Naive thymus-derived CD8-positive, alpha-beta T cell (primary cell): ENCODE measurements at regions not wholly inside any gene's neighbourhood (a gene's known extent, or its start where the extent isn't known, plus 50 kb on each side); places are given as distances from the start of the nearest gene placed in this dataset.

Experiments used
- ATAC-seq, 2 donors: fragments of 150-1000 bp; cut with Tn5 transposase in 1 of 2; sonication (Bioruptor Pico), chemical (Tn5 transposase) in 1 of 2; 1 replicate in 1 of 2; 2 replicates in 1 of 2; pipeline ENCODE4 v1.10.0; 2021; ENCODE audit warnings: mild to moderate bottlenecking in 2 of 2, moderate library complexity in 2 of 2
- POLR2A ChIA-PET: fragments of 350-600 bp; sonication (Branson Sonifier 250); formaldehyde crosslinking; loops from one replicate; lab custom pipeline; 2021; ENCODE audit warnings: antibody characterized with exemption; lab: Charles Lee
- DNase-seq, 10 donors: peaks; one replicate each; pipeline versions ENCODE4 v3.0.0 to v3.0.0-alpha.2; 2020 to 2022
- H3K27ac Mint-ChIP-seq, 10 donors: one replicate each; pipeline ENCODE4 v1.8.0; 2020 to 2022; ENCODE audit warnings: mild to moderate bottlenecking in 10 of 10, mixed read lengths in 10 of 10, moderate library complexity in 4 of 10, inconsistent platforms in 1 of 10
- H3K27me3 Mint-ChIP-seq, 5 donors: one replicate each; pipeline ENCODE4 v1.8.0; 2021 to 2022; ENCODE audit warnings: mixed read lengths in 5 of 5
- H3K36me3 Mint-ChIP-seq, 3 donors: one replicate each; pipeline ENCODE4 v1.8.0; 2020 to 2022; ENCODE audit warnings: mixed read lengths in 3 of 3, mild to moderate bottlenecking in 2 of 3, inconsistent platforms in 1 of 3
- H3K4me1 Mint-ChIP-seq, 4 donors: one replicate each; pipeline ENCODE4 v1.8.0; 2021 to 2022; ENCODE audit warnings: mixed read lengths in 4 of 4
- H3K4me3 Mint-ChIP-seq, 10 donors: one replicate each; pipeline ENCODE4 v1.8.0; 2020 to 2022; ENCODE audit warnings: mild to moderate bottlenecking in 10 of 10, mixed read lengths in 10 of 10, moderate library complexity in 6 of 10, inconsistent platforms in 1 of 10
- H3K9me3 Mint-ChIP-seq, 9 donors: one replicate each; pipeline ENCODE4 v1.8.0; 2020 to 2022; ENCODE audit warnings: mixed read lengths in 9 of 9, mild to moderate bottlenecking in 3 of 9, inconsistent platforms in 1 of 9, moderate library complexity in 1 of 9

DNA sequence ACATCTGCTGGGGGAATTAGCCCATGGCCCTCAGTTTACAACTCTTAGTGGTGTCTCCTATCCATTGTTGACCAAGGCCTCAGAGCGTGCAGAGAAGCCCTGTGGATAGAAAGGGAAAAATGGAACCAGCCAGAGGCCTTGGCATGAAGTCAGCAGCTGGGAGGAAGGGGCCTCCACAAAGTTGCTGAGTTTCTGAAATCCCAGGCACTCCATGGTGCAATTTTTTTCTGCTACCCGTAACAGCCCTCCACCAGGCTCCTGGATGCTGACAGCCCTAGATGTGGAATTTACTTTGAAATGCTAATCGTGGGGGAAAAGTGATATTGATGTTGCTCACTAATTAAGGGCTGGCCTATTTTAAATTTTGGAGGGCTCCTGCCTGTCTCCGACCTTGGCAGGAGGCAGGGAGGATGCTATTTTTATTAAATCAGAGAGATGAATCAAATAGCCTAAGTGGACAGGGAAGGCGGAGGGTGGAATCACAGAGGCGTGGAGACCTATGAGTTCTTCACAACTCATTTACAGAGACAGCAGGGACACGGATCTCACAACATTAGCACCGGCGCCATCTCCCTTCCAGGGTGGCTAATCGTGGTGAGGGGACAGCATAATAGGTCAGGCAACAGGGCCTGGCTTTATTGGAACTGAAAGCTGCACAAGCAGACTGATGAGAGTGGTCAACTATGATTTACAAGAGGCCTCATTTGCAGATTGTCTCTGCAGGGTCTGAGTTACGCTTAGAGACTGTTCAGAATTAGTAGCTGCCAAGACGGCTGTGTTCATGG is 99.8 kb upstream of the WSCD2 start:
- Mint-ChIP-seq H3K9me3 (no peaks in the 10 kb centered on the region), H3K36me3 (no peaks in the 10 kb centered on the region), H3K27me3 (peaks cover 18 to 65% (median 32%) of the 10 kb centered on the region in 5 donors), H3K4me3 (no peak overlapping the region), H3K27ac (no peak overlapping the region), H3K4me1 (no peaks in the 10 kb centered on the region)
- ATAC-seq (no peak), DNase-seq (no peak)
- POLR2A ChIA-PET: no interaction called here

DNA sequence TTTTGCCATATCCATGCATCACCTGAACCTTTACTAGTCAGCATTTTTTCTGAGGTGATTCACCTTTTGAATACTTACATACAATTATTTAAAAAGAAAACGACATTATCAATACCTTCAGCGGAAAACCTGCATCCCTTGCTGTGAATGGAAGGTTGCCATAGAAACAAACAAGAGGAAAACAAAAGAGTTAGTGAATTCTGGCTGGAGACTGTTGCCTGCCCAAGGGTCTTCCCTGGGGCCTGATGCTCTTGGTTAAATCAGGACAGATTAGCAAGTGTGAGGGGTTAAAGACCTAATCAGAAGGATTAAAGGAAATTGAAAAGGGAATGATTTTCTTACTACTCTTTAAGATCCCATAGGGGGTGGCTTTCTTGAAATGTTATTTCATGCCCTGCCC is 96.0 kb upstream of the WSCD2 start:
- Mint-ChIP-seq H3K27ac (no peak overlapping the region), H3K27me3 (peaks cover 9 to 55% (median 29%) of the 10 kb centered on the region in 5 donors), H3K4me3 (no peak overlapping the region), H3K4me1 (no peaks in the 10 kb centered on the region), H3K9me3 (no peaks in the 10 kb centered on the region), H3K36me3 (no peaks in the 10 kb centered on the region)
- DNase-seq (no peak), ATAC-seq (no peak)
- POLR2A ChIA-PET: no interaction called here

DNA sequence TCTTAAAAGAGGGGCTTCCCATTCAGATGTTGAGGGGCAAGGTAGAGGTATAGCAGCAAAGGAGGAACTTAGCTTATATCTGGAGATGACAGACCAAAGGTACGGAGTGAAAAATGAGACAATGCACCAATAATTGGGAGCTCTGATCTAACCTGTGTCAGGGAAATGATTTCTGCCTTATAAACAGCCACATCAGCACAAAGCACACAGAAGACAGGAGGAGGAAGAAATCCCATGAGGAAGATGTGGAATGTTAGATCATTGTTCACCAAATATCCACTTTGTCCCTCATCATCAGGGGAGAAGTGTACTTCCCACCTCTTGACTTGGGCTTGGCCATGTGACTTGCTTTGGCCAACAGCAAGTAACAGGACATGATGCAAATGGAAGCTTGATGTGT is 93.7 kb upstream of the WSCD2 start:
- ATAC-seq (no peak), DNase-seq (no peak)
- Mint-ChIP-seq H3K27ac (no peak overlapping the region), H3K4me3 (no peak overlapping the region), H3K27me3 (peaks cover 7 to 38% (median 25%) of the 10 kb centered on the region in 5 donors), H3K36me3 (no peaks in the 10 kb centered on the region), H3K4me1 (no peaks in the 10 kb centered on the region), H3K9me3 (no peaks in the 10 kb centered on the region)
- POLR2A ChIA-PET: no interaction called here

DNA sequence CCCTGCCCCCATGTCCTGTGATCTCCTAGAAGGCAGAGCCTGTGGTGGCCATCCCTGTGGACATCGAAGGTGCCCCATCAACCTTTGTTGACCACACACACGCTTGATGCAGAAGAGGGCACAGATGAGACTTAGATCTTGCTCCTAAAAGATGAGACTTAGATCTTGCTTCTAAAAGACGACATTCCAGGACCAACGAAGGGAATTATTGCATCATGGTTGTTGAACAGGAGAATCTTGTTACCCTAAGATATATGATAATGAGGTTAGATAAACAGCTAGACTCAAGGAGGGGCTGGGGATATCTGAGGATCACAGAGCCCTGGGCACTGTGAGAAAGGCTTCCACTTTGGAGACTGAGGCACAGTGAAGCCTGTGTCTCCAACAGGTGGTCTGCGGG is 91.1 kb upstream of the WSCD2 start:
- H3K27me3 Mint-ChIP-seq: peaks cover 3 to 23% (median 11%) of the 10 kb centered on the region in 5 donors
- POLR2A ChIA-PET: no interaction called here
- no peak overlapping the region for H3K4me3 Mint-ChIP-seq
- no peaks in the 10 kb centered on the region for H3K36me3 Mint-ChIP-seq
- H3K27ac Mint-ChIP-seq: no peak overlapping the region
- ATAC-seq: no peak
- no peaks in the 10 kb centered on the region for H3K9me3 Mint-ChIP-seq
- no peak for DNase-seq
- no peaks in the 10 kb centered on the region for H3K4me1 Mint-ChIP-seq

DNA sequence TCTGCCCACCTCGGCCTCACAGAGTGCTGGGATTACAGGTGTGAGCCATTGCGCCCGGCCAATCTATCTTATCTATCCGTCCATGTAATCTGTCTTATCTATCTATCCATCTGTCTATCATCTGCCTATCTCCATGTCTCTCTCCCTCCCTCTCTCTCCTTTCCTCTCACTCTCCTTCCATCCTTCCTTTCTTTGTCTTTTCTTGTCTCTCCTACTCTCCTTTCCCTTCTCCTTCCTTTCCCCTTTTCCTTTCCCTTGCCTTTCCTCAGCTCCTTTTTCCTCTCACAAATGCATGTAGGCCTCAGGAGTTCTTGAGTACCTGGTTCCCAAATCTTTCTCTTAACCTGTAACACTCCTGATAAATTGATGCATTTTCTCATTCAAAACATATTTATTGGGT is 89.3 kb upstream of the WSCD2 start:
- H3K4me1 Mint-ChIP-seq: no peaks in the 10 kb centered on the region
- DNase-seq (no peak), ATAC-seq (no peak)
- H3K36me3 Mint-ChIP-seq: no peaks in the 10 kb centered on the region
- POLR2A ChIA-PET: no interaction called here
- H3K4me3 Mint-ChIP-seq: no peak overlapping the region
- peak overlapping the region in 1 of 10 donors; percentile 1 for H3K27ac Mint-ChIP-seq
- peaks cover 6 to 17% (median 11%) of the 10 kb centered on the region in 5 donors for H3K27me3 Mint-ChIP-seq
- H3K9me3 Mint-ChIP-seq: no peaks in the 10 kb centered on the region

DNA sequence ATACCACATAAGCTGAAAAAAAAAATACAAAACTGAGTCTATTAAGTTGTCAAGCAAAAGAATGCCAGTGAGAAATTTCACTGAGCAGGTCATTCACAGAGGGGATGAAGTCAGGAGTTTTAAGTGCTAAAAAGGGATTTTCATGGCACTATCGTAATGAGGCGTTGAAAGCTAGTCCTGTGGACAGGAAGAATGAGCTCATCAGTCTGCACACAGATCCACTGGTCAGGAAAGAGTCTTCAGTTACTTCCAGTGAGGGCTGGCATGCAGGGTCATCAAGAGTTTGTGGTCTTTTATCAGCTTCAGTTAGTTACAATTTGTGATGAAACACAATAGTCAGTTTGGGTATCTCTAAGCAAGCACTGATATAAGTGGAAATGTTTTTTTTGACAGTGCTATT is 88.1 kb upstream of the WSCD2 start:
- Mint-ChIP-seq H3K36me3 (no peaks in the 10 kb centered on the region), H3K27ac (no peak overlapping the region), H3K4me1 (peaks cover 0 to 5% (median 3%) of the 10 kb centered on the region in 4 donors), H3K27me3 (peaks cover 4 to 17% (median 11%) of the 10 kb centered on the region in 5 donors), H3K4me3 (no peak overlapping the region), H3K9me3 (no peaks in the 10 kb centered on the region)
- ATAC-seq (no peak), DNase-seq (no peak)
- POLR2A ChIA-PET: no interaction called here

DNA sequence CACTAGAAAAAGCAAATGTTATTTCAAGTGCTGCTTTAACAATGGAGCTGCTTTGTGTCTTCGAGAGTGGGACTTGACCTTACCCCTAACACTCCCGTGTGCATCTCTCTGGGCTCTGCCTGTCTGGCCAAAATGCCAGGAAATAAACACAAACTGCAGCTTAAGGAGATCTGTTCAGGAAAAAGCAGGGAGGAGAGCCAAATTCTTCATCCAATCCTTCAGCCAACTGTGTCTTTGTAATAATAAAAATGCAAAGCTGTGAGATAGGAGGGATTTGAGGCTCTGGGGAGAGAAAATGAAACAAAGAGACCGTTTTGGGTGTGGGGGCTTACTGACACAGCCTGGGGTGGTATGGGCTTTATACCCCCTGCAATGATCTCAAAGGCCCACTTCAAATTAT is 85.8 kb upstream of the WSCD2 start:
- no peak overlapping the region for H3K4me3 Mint-ChIP-seq
- H3K27me3 Mint-ChIP-seq: peaks cover 12 to 24% (median 17%) of the 10 kb centered on the region in 5 donors
- DNase-seq: no peak
- POLR2A ChIA-PET: no interaction called here
- H3K9me3 Mint-ChIP-seq: no peaks in the 10 kb centered on the region
- H3K4me1 Mint-ChIP-seq: peaks cover 13 to 27% (median 16%) of the 10 kb centered on the region in 4 donors
- H3K36me3 Mint-ChIP-seq: no peaks in the 10 kb centered on the region
- no peak for ATAC-seq
- H3K27ac Mint-ChIP-seq: no peak overlapping the region

DNA sequence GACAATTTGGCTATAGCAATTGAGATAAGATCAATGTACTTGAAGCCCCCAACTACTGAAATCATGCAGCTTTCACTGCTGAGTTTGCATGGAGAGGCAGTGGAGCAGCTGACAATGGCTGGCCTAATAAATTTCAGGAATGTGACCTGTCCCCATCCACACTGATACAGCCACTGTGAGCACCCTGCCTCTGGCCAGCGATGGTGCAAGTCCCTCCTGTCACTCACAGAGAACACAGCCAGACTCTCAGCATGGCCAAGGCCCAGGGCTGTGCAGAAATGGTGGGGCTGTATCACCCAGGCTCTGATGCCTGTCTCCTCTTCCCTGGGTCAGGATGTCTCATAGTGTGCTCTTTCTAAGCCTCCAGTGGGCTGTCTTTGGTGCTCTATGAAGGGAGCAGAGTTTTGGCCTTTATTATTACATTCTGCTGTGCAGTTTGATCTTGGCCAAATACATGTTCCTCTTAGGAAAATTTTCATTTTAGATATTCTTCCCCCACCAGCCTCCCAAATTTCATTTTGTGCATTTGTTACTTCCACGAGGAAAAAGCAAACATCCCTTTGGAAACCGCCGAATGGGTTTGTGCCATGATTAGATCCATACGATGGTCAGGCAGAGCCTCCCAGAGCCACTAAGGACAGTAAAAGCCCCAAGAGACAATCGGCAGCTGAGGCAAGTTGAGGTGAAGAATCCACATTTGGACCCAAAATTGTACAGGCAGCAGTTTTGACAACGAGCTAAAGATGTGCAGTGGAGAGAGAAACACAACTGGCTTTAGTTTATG is 85.1 kb upstream of the WSCD2 start:
- H3K27ac Mint-ChIP-seq: no peak overlapping the region
- no peak for DNase-seq
- ATAC-seq: no peak
- no peaks in the 10 kb centered on the region for H3K36me3 Mint-ChIP-seq
- POLR2A ChIA-PET: no interaction called here
- no peaks in the 10 kb centered on the region for H3K9me3 Mint-ChIP-seq
- H3K27me3 Mint-ChIP-seq: peaks cover 12 to 26% (median 17%) of the 10 kb centered on the region in 5 donors
- peaks cover 13 to 27% (median 16%) of the 10 kb centered on the region in 4 donors for H3K4me1 Mint-ChIP-seq
- H3K4me3 Mint-ChIP-seq: no peak overlapping the region

DNA sequence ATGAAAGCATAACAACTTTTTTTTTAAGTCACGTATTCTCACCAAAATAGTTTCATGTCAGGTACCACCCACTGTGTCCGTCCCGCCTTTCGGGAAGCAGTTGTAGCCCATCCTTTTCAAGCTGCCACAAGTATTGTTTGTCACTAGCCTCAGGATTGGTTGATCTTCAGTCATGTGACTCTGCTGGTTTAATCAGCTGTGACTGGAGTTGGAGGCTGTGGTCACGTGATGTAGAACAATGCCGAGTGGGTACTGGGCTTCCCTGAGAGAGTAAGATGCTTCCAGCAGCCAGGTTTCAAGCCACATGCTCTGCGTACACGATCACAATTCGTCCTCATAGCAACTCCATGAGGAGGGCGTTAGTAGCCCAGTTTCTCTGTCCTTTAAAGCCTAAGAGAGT is 83.0 kb upstream of the WSCD2 start:
- POLR2A ChIA-PET: no interaction called here
- Mint-ChIP-seq H3K36me3 (no peaks in the 10 kb centered on the region), H3K27ac (no peak overlapping the region), H3K27me3 (peaks cover 12 to 19% (median 16%) of the 10 kb centered on the region in 5 donors), H3K4me1 (peaks cover 13 to 27% (median 16%) of the 10 kb centered on the region in 4 donors), H3K4me3 (peak overlapping the region in 1 of 10 donors; percentile 72), H3K9me3 (no peaks in the 10 kb centered on the region)
- DNase-seq: no peak
- no peak for ATAC-seq

DNA sequence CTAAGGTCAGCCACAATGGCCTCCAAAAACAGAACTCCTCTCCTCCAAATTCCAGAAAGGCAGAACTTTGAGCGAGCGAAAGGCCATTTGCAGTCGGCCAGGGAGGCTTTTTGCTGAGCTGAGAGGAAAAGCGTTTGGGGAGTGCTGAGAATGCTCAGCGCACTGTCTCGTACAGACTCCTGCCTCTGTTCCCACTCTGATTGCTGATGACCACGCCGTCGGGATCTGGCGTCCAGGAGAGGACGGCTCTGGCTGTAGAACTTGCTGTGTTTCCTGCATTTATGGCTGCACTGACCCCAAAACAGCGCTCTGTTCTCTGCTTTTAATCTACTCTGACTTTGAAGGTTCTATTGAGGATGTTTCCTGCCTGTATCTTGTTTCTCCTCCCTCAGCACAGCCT is 82.4 kb upstream of the WSCD2 start:
- H3K27ac Mint-ChIP-seq: peak overlapping the region in 5 of 10 donors; percentile 7 to 41 (median 23)
- POLR2A ChIA-PET: no interaction called here
- no peaks in the 10 kb centered on the region for H3K36me3 Mint-ChIP-seq
- peaks cover 13 to 27% (median 16%) of the 10 kb centered on the region in 4 donors for H3K4me1 Mint-ChIP-seq
- H3K27me3 Mint-ChIP-seq: peaks cover 14 to 22% (median 20%) of the 10 kb centered on the region in 5 donors
- H3K9me3 Mint-ChIP-seq: no peaks in the 10 kb centered on the region
- no peak for DNase-seq
- no peak for ATAC-seq
- peak overlapping the region; percentile 8 to 72 (median 36) for H3K4me3 Mint-ChIP-seq

DNA sequence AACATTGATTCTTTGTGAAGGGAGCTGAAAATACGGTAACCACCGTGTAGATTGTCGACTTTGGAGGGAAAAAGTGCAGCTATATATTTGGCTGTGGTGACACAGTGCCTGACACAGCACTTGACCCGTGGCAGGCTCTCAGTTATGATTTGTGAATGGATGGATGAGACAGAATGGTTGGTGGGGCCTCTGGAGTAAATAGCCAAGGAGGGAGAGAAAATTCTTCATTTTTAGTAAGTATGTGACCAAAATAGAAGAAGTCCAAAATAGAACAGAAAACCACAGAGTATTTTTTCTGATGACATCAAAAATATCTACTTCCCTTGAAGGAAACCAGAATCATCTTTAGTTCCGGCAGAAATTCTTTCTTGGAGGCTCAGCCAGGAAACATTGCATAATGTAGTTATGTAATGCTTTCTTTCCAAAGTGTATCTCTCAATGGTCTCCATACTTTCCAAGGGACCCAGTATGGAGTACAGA is 82.0 kb upstream of the WSCD2 start:
- ATAC-seq (no peak), DNase-seq (no peak)
- no peaks in the 10 kb centered on the region for H3K36me3 Mint-ChIP-seq
- no peaks in the 10 kb centered on the region for H3K9me3 Mint-ChIP-seq
- peaks cover 13 to 27% (median 16%) of the 10 kb centered on the region in 4 donors for H3K4me1 Mint-ChIP-seq
- H3K4me3 Mint-ChIP-seq: peak overlapping the region; percentile 8 to 72 (median 36)
- peaks cover 14 to 25% (median 23%) of the 10 kb centered on the region in 5 donors for H3K27me3 Mint-ChIP-seq
- POLR2A ChIA-PET: no interaction called here
- peak overlapping the region in 5 of 10 donors; percentile 7 to 41 (median 23) for H3K27ac Mint-ChIP-seq

DNA sequence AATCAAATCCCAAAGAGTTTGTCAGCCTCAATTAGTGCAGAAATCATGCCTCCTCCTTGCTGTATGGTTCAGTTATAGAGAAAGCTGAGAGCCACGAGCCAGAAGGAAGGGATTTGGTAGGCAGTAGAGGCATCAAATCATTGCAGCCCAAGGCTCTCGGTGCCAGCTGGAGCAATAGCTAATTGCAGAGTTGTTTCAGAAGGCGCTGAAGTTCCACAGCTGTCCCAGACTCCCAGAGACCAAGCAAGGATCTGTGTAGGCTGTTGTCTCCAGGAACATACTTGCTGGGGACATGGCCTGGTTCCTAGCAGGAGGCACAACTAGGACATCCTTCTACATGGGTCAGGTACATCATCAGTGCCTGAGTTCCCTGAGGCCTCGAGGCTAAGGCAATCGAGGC is 80.4 kb upstream of the WSCD2 start:
- Mint-ChIP-seq H3K4me3 (no peak overlapping the region), H3K27ac (no peak overlapping the region), H3K4me1 (peaks cover 13 to 30% (median 16%) of the 10 kb centered on the region in 4 donors), H3K9me3 (no peaks in the 10 kb centered on the region), H3K36me3 (no peaks in the 10 kb centered on the region), H3K27me3 (peaks cover 12 to 37% (median 19%) of the 10 kb centered on the region in 5 donors)
- ATAC-seq (no peak), DNase-seq (no peak)
- POLR2A ChIA-PET: no interaction called here

DNA sequence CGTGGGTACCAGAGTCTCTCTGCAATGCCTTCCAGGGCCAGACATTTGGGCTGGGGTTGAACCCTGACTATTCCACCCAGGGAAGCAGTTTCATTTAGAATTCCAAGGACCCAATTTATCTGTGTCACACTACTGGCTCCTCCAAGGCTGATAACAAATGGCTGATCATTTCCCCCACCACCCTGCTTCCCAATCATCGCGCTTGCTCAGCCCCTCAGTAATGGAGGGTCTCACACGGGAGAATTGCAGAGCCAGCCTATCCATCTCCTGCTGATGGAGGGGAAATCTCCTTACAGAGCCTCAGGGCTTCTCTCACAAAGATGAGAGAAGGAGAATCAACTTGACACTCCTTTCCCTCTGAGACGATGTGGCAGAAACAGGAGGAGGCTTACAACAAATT is 78.4 kb upstream of the WSCD2 start:
- no peaks in the 10 kb centered on the region for H3K36me3 Mint-ChIP-seq
- peaks cover 8 to 37% (median 15%) of the 10 kb centered on the region in 5 donors for H3K27me3 Mint-ChIP-seq
- no peaks in the 10 kb centered on the region for H3K9me3 Mint-ChIP-seq
- DNase-seq (no peak), ATAC-seq (no peak)
- peaks cover 11 to 26% (median 15%) of the 10 kb centered on the region in 4 donors for H3K4me1 Mint-ChIP-seq
- POLR2A ChIA-PET: no interaction called here
- no peak overlapping the region for H3K27ac Mint-ChIP-seq
- H3K4me3 Mint-ChIP-seq: no peak overlapping the region
